ENCODE measurements at regions not wholly inside any gene's neighbourhood (a gene's known extent, or its start where the extent isn't known, plus 50 kb on each side); places are given as distances from the start of the nearest gene placed in this dataset.

GRCh38 chr5:106135473-106135872, 1535.3 kb downstream of the EFNA5 start:
- TF ChIP-seq, protein P1, sequence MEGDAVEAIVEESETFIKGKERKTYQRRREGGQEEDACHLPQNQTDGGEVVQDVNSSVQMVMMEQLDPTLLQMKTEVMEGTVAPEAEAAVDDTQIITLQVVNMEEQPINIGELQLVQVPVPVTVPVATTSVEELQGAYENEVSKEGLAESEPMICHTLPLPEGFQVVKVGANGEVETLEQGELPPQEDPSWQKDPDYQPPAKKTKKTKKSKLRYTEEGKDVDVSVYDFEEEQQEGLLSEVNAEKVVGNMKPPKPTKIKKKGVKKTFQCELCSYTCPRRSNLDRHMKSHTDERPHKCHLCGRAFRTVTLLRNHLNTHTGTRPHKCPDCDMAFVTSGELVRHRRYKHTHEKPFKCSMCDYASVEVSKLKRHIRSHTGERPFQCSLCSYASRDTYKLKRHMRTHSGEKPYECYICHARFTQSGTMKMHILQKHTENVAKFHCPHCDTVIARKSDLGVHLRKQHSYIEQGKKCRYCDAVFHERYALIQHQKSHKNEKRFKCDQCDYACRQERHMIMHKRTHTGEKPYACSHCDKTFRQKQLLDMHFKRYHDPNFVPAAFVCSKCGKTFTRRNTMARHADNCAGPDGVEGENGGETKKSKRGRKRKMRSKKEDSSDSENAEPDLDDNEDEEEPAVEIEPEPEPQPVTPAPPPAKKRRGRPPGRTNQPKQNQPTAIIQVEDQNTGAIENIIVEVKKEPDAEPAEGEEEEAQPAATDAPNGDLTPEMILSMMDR (conservative IDR thresholded peaks at IDR 0.05 in 1 of 2, IDR thresholded peaks at IDR 0.05 in 1 of 2; ENCODE audit: extremely low read depth in 1 of 2, insufficient read depth in 1 of 2, low read depth in 1 of 2, low read length in 2 of 2) = no peak
- no peak for TF ChIP-seq EZH2 (IDR thresholded peaks at IDR 0.05; ENCODE audit: borderline replicate concordance, low read length)

All from mammary epithelial cell (primary cell).